Posterior cingulate gyrus (tissue), 11 donors: ENCODE measurements at regions not wholly inside any gene's neighbourhood (a gene's known extent, or its start where the extent isn't known, plus 50 kb on each side); places are given as distances from the start of the nearest gene placed in this dataset.
A peak's percentile ranks its signal among the peaks of the same experiment; 100 is the strongest.

Source experiments
- DNase-seq, 10 donors: peaks; one replicate each; pipeline versions ENCODE4 v3.0.0 to v3.0.0-alpha.2; 2020 to 2021; ENCODE audit warnings: mixed read lengths in 3 of 10
- intact Hi-C: fragments of 100-400 bp; cut with DNase I; formaldehyde crosslinking; loops from one replicate; pipeline ENCODE4 v1.15.1; 2023

- DNase-seq, result no peak
- intact Hi-C loops, result no loop called here
Measured at GRCh38 chr10:59073456-59074053, 102.9 kb upstream of the PHYHIPL start.

GRCh38 chr10:59075576-59075975 is 100.9 kb upstream of the PHYHIPL start:
- no peak for DNase-seq
- intact Hi-C loops, result no loop called here

GRCh38 chr10:59077855-59078254 is 98.6 kb upstream of the PHYHIPL start:
- DNase-seq, result no peak
- intact Hi-C loops, result no loop called here

- intact Hi-C loops, result no loop called here
Measured at GRCh38 chr10:59078978-59079377, 97.5 kb upstream of the PHYHIPL start.

GRCh38 chr10:59079386-59080226 is 96.8 kb upstream of the PHYHIPL start:
- DNase-seq, result no peak
- intact Hi-C loops, result no loop called here

More at GRCh38 chr10:59078978-59079377, 97.5 kb upstream of the PHYHIPL start:
- DNase-seq, result no peak

GRCh38 chr10:59082249-59082648 is 94.2 kb upstream of the PHYHIPL start:
- intact Hi-C loops, result no loop called here

GRCh38 chr10:59085054-59085453 is 91.4 kb upstream of the PHYHIPL start:
- intact Hi-C loops, result no loop called here
- no peak for DNase-seq

More at GRCh38 chr10:59082249-59082648, 94.2 kb upstream of the PHYHIPL start:
- no peak for DNase-seq

GRCh38 chr10:59085711-59086502 is 90.5 kb upstream of the PHYHIPL start:
- DNase-seq, result no peak
- intact Hi-C loops, result no loop called here

GRCh38 chr10:59087486-59087885 is 89.0 kb upstream of the PHYHIPL start:
- intact Hi-C loops, result no loop called here
- no peak for DNase-seq

GRCh38 chr10:59088912-59089573 is 87.4 kb upstream of the PHYHIPL start:
- intact Hi-C loops, result no loop called here
- no peak for DNase-seq

GRCh38 chr10:59090817-59091622 is 85.4 kb upstream of the PHYHIPL start:
- DNase-seq, result peak in 5 of 10 donors; percentile 4 to 44 (median 20)
- intact Hi-C loops, result no loop called here

GRCh38 chr10:59093461-59093860 is 83.0 kb upstream of the PHYHIPL start:
- intact Hi-C loops, result no loop called here
- no peak for DNase-seq

GRCh38 chr10:59096631-59097030 is 79.8 kb upstream of the PHYHIPL start:
- intact Hi-C loops, result loop anchor here (5.0 kb wide), 1 partner anchor 134 kb away; no protein-coding TSS in a partner anchor
- DNase-seq, result peak in 1 of 10 donors; percentile 18

GRCh38 chr10:59098387-59098786 is 78.1 kb upstream of the PHYHIPL start:
- intact Hi-C loops, result loop anchor here (5.0 kb wide), 1 partner anchor 136 kb away; no protein-coding TSS in a partner anchor
- DNase-seq, result no peak

- DNase-seq, result no peak
- intact Hi-C loops, result loop anchor here (5.0 kb wide), 1 partner anchor 137 kb away; no protein-coding TSS in a partner anchor
Measured at GRCh38 chr10:59098831-59099452, 77.5 kb upstream of the PHYHIPL start.

- intact Hi-C loops, result loop anchor here (5.0 kb wide), 1 partner anchor 137 kb away; no protein-coding TSS in a partner anchor
Measured at GRCh38 chr10:59099481-59099880, 77.0 kb upstream of the PHYHIPL start.

GRCh38 chr10:59102394-59102793 is 74.0 kb upstream of the PHYHIPL start:
- DNase-seq, result no peak
- intact Hi-C loops, result no loop called here

More at GRCh38 chr10:59099481-59099880, 77.0 kb upstream of the PHYHIPL start:
- DNase-seq, result peak in 1 of 10 donors; percentile 11

- intact Hi-C loops, result no loop called here
- DNase-seq, result no peak
Measured at GRCh38 chr10:59104186-59104585, 72.3 kb upstream of the PHYHIPL start.

- no peak for DNase-seq
- intact Hi-C loops, result no loop called here
Measured at GRCh38 chr10:59106441-59106840, 70.0 kb upstream of the PHYHIPL start.
